ENCODE measurements at regions not wholly inside any gene's neighbourhood (a gene's known extent, or its start where the extent isn't known, plus 50 kb on each side); places are given as distances from the start of the nearest gene placed in this dataset.

DNA sequence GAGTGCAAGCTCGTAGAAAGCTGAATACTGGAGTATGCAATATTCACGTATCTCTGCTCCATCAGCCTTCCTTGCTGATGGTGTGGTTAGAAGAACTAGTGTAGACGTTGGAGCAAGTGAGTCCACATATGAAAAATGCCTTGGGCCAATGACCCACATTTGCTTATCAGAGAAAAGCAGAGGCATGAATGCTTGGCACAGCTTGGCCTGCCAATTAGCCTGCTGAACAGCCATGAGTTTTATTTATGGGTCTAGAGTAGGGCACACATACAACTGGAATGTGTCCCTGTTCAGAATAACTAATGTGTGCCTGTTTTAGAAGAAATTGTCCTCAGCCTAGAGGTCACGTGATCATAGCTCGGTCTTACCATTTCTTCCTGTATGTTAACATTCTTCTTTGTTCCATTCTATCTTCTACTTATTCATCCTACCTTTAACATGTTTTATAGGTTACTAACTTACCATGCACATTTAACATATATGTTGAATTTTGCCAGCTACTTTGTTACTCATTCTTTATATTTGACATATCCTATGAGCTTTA lies 432.7 kb upstream of the AADAT start:
- TF ChIP-seq, protein P1, sequence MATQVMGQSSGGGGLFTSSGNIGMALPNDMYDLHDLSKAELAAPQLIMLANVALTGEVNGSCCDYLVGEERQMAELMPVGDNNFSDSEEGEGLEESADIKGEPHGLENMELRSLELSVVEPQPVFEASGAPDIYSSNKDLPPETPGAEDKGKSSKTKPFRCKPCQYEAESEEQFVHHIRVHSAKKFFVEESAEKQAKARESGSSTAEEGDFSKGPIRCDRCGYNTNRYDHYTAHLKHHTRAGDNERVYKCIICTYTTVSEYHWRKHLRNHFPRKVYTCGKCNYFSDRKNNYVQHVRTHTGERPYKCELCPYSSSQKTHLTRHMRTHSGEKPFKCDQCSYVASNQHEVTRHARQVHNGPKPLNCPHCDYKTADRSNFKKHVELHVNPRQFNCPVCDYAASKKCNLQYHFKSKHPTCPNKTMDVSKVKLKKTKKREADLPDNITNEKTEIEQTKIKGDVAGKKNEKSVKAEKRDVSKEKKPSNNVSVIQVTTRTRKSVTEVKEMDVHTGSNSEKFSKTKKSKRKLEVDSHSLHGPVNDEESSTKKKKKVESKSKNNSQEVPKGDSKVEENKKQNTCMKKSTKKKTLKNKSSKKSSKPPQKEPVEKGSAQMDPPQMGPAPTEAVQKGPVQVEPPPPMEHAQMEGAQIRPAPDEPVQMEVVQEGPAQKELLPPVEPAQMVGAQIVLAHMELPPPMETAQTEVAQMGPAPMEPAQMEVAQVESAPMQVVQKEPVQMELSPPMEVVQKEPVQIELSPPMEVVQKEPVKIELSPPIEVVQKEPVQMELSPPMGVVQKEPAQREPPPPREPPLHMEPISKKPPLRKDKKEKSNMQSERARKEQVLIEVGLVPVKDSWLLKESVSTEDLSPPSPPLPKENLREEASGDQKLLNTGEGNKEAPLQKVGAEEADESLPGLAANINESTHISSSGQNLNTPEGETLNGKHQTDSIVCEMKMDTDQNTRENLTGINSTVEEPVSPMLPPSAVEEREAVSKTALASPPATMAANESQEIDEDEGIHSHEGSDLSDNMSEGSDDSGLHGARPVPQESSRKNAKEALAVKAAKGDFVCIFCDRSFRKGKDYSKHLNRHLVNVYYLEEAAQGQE (IDR thresholded peaks at IDR 0.05; ENCODE audit: low read depth) = no peak
- TF ChIP-seq CBX3 (IDR thresholded peaks at IDR 0.05; ENCODE audit: low read depth) (no peak), CTCF (IDR thresholded peaks at IDR 0.05 in 2 of 3, conservative IDR thresholded peaks at IDR 0.05 in 1 of 3; ENCODE audit: borderline replicate concordance in 1 of 3, insufficient read depth in 1 of 3, low read depth in 2 of 3, low read length in 2 of 3) (no peak), YY1 (IDR thresholded peaks at IDR 0.05; ENCODE audit: extremely low read depth, insufficient replicate concordance, low read depth, low read length) (no peak), TCF7L2 (IDR thresholded peaks at IDR 0.05; ENCODE audit: borderline replicate concordance, extremely low read depth, insufficient read depth, insufficient read length) (no peak), POLR2A (IDR thresholded peaks at IDR 0.05; ENCODE audit: borderline replicate concordance, extremely low read depth, insufficient read depth, insufficient read length) (no peak), RAD21 (IDR thresholded peaks at IDR 0.05; ENCODE audit: low read depth) (no peak), EZH2 (IDR thresholded peaks at IDR 0.05) (no peak), JUND (IDR thresholded peaks at IDR 0.05) (no peak), EZH2phosphoT487 (IDR thresholded peaks at IDR 0.05; ENCODE audit: borderline replicate concordance) (no peak)
- TF ChIP-seq, protein P2, sequence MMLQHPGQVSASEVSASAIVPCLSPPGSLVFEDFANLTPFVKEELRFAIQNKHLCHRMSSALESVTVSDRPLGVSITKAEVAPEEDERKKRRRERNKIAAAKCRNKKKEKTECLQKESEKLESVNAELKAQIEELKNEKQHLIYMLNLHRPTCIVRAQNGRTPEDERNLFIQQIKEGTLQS (IDR thresholded peaks at IDR 0.05) = no peak
- TF ChIP-seq, protein P3, sequence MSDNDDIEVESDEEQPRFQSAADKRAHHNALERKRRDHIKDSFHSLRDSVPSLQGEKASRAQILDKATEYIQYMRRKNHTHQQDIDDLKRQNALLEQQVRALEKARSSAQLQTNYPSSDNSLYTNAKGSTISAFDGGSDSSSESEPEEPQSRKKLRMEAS (IDR thresholded peaks at IDR 0.05) = no peak
